ENCODE measurements at regions not wholly inside any gene's neighbourhood (a gene's known extent, or its start where the extent isn't known, plus 50 kb on each side); places are given as distances from the start of the nearest gene placed in this dataset.

- no peak for DNase-seq
- H3K27me3 ChIP-seq (replicated peaks) = no peaks in the 10 kb centered on the region
- in situ Hi-C loops (cut with HindIII; ENCODE audit: low pct_ligation_motif_present, low sequenced_read_pairs) = no loop called here
- H3K36me3 ChIP-seq (replicated peaks) = no peaks in the 10 kb centered on the region
- no peak overlapping the region for H3K4me3 ChIP-seq (ENCODE audit: low read depth, low read length)
- no peak overlapping the region for H3K27ac ChIP-seq
- TF ChIP-seq, protein P1, sequence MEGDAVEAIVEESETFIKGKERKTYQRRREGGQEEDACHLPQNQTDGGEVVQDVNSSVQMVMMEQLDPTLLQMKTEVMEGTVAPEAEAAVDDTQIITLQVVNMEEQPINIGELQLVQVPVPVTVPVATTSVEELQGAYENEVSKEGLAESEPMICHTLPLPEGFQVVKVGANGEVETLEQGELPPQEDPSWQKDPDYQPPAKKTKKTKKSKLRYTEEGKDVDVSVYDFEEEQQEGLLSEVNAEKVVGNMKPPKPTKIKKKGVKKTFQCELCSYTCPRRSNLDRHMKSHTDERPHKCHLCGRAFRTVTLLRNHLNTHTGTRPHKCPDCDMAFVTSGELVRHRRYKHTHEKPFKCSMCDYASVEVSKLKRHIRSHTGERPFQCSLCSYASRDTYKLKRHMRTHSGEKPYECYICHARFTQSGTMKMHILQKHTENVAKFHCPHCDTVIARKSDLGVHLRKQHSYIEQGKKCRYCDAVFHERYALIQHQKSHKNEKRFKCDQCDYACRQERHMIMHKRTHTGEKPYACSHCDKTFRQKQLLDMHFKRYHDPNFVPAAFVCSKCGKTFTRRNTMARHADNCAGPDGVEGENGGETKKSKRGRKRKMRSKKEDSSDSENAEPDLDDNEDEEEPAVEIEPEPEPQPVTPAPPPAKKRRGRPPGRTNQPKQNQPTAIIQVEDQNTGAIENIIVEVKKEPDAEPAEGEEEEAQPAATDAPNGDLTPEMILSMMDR (IDR thresholded peaks at IDR 0.05; ENCODE audit: low read depth, low read length, missing control alignments) = no peak
These were observed 620.4 kb downstream of the XIRP2 start for GRCh38 chr2:167508709-167509108.

GRCh38 chr2:167506395-167506794, 618.1 kb downstream of the XIRP2 start:
- in situ Hi-C loops (cut with HindIII; ENCODE audit: low pct_ligation_motif_present, low sequenced_read_pairs) = no loop called here
- TF ChIP-seq, protein P1 (IDR thresholded peaks at IDR 0.05; ENCODE audit: low read depth, low read length, missing control alignments) = no peak
- H3K4me3 ChIP-seq (ENCODE audit: low read depth, low read length) = no peak overlapping the region
- H3K27me3 ChIP-seq (replicated peaks) = no peaks in the 10 kb centered on the region
- H3K27ac ChIP-seq = no peak overlapping the region
- no peak for DNase-seq
- no peaks in the 10 kb centered on the region for H3K36me3 ChIP-seq (replicated peaks)

DNA sequence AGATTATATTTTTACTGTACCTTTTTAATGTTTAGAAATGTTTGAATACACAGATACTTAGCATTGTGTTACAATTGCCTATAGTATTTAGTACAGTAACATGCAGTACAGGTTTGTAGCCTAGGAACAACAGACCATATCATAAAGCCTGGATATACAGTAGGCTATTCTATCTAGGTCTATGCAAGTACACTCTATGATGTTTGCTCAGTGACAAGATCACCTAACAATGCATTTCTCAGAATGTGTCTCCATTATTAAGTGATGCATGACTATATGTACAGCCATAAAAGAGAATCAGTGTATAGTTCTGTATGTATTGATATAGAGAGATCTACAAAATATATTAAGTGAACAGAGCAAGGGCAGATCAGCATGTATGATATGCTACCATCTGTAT, 616.4 kb downstream of the XIRP2 start:
- Histone ChIP-seq H3K27me3 (replicated peaks) (no peaks in the 10 kb centered on the region), H3K4me3 (ENCODE audit: low read depth, low read length) (no peak overlapping the region), H3K36me3 (replicated peaks) (no peaks in the 10 kb centered on the region), H3K27ac (no peak overlapping the region)
- in situ Hi-C loops (cut with HindIII; ENCODE audit: low pct_ligation_motif_present, low sequenced_read_pairs) = no loop called here
- DNase-seq = no peak
- TF ChIP-seq, protein P1 (IDR thresholded peaks at IDR 0.05; ENCODE audit: low read depth, low read length, missing control alignments) = no peak

DNA sequence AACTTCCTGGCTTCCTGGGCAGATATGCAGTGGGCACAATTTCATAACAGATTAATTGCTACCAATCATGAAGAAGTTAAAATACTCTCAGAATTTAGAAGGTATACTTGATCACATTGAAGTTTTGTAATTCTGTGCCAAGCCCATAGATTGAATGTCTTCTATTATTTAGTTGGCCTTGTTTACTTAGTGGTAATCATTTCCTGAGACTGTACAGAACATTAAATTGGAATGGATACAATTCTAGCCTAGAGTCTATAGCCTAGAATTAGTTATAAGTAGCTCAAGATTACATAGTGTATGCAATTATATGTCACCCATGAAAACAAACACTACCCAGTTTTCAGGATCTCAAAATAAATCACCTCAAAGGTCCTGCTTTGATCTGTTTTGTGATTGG, 615.8 kb downstream of the XIRP2 start:
- no peak overlapping the region for H3K27ac ChIP-seq
- no peaks in the 10 kb centered on the region for H3K27me3 ChIP-seq (replicated peaks)
- no peak for DNase-seq
- TF ChIP-seq, protein P1 (IDR thresholded peaks at IDR 0.05; ENCODE audit: low read depth, low read length, missing control alignments) = no peak
- no peaks in the 10 kb centered on the region for H3K36me3 ChIP-seq (replicated peaks)
- no peak overlapping the region for H3K4me3 ChIP-seq (ENCODE audit: low read depth, low read length)
- in situ Hi-C loops (cut with HindIII; ENCODE audit: low pct_ligation_motif_present, low sequenced_read_pairs) = no loop called here

DNA sequence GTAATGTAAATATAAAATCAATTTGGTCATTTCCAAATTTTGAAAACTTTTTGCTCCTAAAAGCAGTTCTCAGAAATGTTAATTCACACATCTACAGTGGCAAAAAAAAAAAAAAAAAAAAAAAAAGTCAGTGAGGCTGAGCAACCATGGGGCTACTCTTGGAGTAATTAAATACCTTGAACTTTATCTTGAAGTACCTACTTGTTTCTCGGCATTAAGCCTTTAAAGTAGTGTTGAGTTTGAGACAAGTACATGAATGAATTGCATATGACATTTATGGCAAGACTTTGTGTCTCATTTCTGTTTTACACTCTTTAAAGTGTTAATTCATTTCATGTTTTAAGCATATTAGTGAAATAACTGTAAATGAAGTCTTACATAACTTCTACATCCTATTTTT, 613.3 kb downstream of the XIRP2 start:
- no peak for DNase-seq
- in situ Hi-C loops (cut with HindIII; ENCODE audit: low pct_ligation_motif_present, low sequenced_read_pairs) = no loop called here
- H3K27me3 ChIP-seq (replicated peaks) = no peaks in the 10 kb centered on the region
- no peak overlapping the region for H3K4me3 ChIP-seq (ENCODE audit: low read depth, low read length)
- TF ChIP-seq, protein P1 (IDR thresholded peaks at IDR 0.05; ENCODE audit: low read depth, low read length, missing control alignments) = no peak
- H3K36me3 ChIP-seq (replicated peaks) = no peaks in the 10 kb centered on the region
- H3K27ac ChIP-seq = no peak overlapping the region

DNA sequence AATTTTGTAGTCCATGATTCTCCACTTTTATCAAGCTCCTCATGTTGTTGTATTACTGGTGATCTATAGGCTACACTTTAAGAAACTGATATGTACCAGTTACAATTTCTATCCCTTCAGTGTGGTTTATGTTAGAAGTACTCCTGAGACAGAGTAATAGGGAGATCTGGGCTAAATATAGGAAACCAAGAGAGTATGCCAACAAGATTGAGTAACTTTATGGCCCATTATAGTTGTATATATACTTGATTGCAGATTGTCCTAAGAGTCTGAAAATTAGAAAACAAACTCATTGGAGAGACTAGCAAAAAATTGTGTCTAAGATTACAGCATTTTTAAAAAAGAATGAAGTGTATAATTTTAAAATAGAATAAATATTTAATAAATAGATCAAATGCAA, 605.6 kb downstream of the XIRP2 start:
- TF ChIP-seq, protein P1 (IDR thresholded peaks at IDR 0.05; ENCODE audit: low read depth, low read length, missing control alignments) = no peak
- in situ Hi-C loops (cut with HindIII; ENCODE audit: low pct_ligation_motif_present, low sequenced_read_pairs) = no loop called here
- no peak overlapping the region for H3K27ac ChIP-seq
- H3K36me3 ChIP-seq (replicated peaks) = no peaks in the 10 kb centered on the region
- no peaks in the 10 kb centered on the region for H3K27me3 ChIP-seq (replicated peaks)
- no peak overlapping the region for H3K4me3 ChIP-seq (ENCODE audit: low read depth, low read length)
- no peak for DNase-seq
